Neural cell (in vitro differentiated cells): ENCODE measurements at regions not wholly inside any gene's neighbourhood (a gene's known extent, or its start where the extent isn't known, plus 50 kb on each side); places are given as distances from the start of the nearest gene placed in this dataset.
"Not testable (repeated sequence)": the region's sequence is repeated elsewhere in the genome, so short reads cannot be mapped to it uniquely, and the experiment has no call there.

Source experiments
- H2AFZ ChIP-seq: fragments of 200-600, 300-800 bp; sonication (generic), shearing (Covaris generic); 2 replicates; pipeline ENCODE4 v1.6.0; 2014; ENCODE audit warnings: low read depth, mild to moderate bottlenecking, antibody characterized with exemption, low read length, moderate library complexity
- H3F3A ChIP-seq: fragments of 200-600 bp; shearing (Covaris generic); 2 replicates; pipeline ENCODE4 v1.6.1; 2016; ENCODE audit warnings: mild to moderate bottlenecking, moderate library complexity, mixed read lengths, antibody characterized with exemption, low read length; ENCODE audit not compliant: insufficient read depth, poor library complexity, severe bottlenecking
- H3K27ac ChIP-seq: fragments of 200-600, 300-800 bp; sonication (generic), shearing (Covaris generic); 2 replicates; pipeline ENCODE4 v1.5.1; 2014; ENCODE audit warnings: mild to moderate bottlenecking, low read length, moderate library complexity
- H3K27me3 ChIP-seq: fragments of 300-800, 200-600 bp; sonication (generic), shearing (Covaris generic); 2 replicates; pipeline ENCODE4 v1.6.0; 2014; ENCODE audit warnings: mild to moderate bottlenecking, low read depth, low read length, moderate library complexity; ENCODE audit not compliant: insufficient read depth
- H3K36me3 ChIP-seq: fragments of 300-800, 200-600 bp; sonication (generic), shearing (Covaris generic); 2 replicates; pipeline ENCODE4 v1.5.1; 2014; ENCODE audit warnings: mild to moderate bottlenecking, antibody characterized with exemption, low read length, moderate library complexity; ENCODE audit not compliant: insufficient read depth
- H3K4me2 ChIP-seq: fragments of 300-800, 200-600 bp; sonication (generic), shearing (Covaris generic); 2 replicates; pipeline ENCODE4 v1.6.0; 2014; ENCODE audit warnings: mild to moderate bottlenecking, low read length
- H3K4me3 ChIP-seq: fragments of 300-800, 200-600 bp; sonication (generic), shearing (Covaris generic); 2 replicates; pipeline ENCODE4 v1.5.1; 2014; ENCODE audit warnings: mild to moderate bottlenecking, low read length, moderate library complexity
- H3K79me2 ChIP-seq: fragments of 200-600 bp; shearing (Covaris generic); replicated peaks from 2 replicates; pipeline ENCODE4 v1.6.0; 2014; ENCODE audit warnings: mild to moderate bottlenecking, low read length, moderate library complexity; ENCODE audit not compliant: insufficient read depth
- H3K9ac ChIP-seq: fragments of 300-800, 200-600 bp; sonication (generic), shearing (Covaris generic); 2 replicates; pipeline ENCODE4 v1.6.1; 2016; ENCODE audit warnings: mild to moderate bottlenecking, low read length, mixed read lengths
- H3K9me2 ChIP-seq: fragments of 200-600 bp; shearing (Covaris generic); 2 replicates; pipeline ENCODE4 v1.6.1; 2016; ENCODE audit warnings: mild to moderate bottlenecking, low read length, mixed read lengths; ENCODE audit not compliant: insufficient read depth
- H3K9me3 ChIP-seq: fragments of 200-600, 300-800 bp; sonication (generic), shearing (Covaris generic); 2 replicates; pipeline ENCODE4 v1.6.1; 2016; ENCODE audit warnings: mild to moderate bottlenecking, mixed run types, low read length, moderate library complexity, mixed read lengths
- H4K20me1 ChIP-seq: fragments of 200-600 bp; shearing (Covaris generic); 2 replicates; pipeline ENCODE4 v1.6.1; 2016; ENCODE audit warnings: mild to moderate bottlenecking, mixed run types; ENCODE audit not compliant: insufficient read depth
- CTCF ChIP-seq: fragments of 450-650 bp; IDR thresholded peaks from 2 replicates; pipeline ENCODE4 v1.5.1; 2014; ENCODE audit warnings: antibody characterized with exemption, mild to moderate bottlenecking, moderate library complexity; ENCODE audit not compliant: poor library complexity, severe bottlenecking
- EP300 ChIP-seq: fragments of 450-650 bp; conservative IDR thresholded peaks from 2 replicates; pipeline ENCODE4 v1.6.1; 2014; ENCODE audit warnings: antibody characterized with exemption, mild to moderate bottlenecking, moderate library complexity; ENCODE audit not compliant: poor library complexity, severe bottlenecking
- EZH2 ChIP-seq: fragments of 200-600, 300-800 bp; shearing (Covaris generic), sonication (generic); IDR thresholded peaks from 2 replicates; pipeline ENCODE4 v1.6.1; 2014; ENCODE audit warnings: antibody characterized with exemption, low read length, borderline replicate concordance, mild to moderate bottlenecking; ENCODE audit not compliant: insufficient read depth, poor library complexity, severe bottlenecking
- MXI1 ChIP-seq: fragments of 450-650 bp; conservative IDR thresholded peaks from 2 replicates; pipeline ENCODE4 v1.6.1; 2014; ENCODE audit warnings: antibody characterized with exemption, mild to moderate bottlenecking; ENCODE audit not compliant: poor library complexity, severe bottlenecking
- POLR2AphosphoS5 ChIP-seq: IDR thresholded peaks from 2 replicates; pipeline ENCODE4 v1.6.1; 2012
- RAD21 ChIP-seq: fragments of 450-650 bp; conservative IDR thresholded peaks from 2 replicates; pipeline ENCODE4 v1.6.1; 2014; ENCODE audit warnings: antibody characterized with exemption, mild to moderate bottlenecking, moderate library complexity
- REST ChIP-seq: IDR thresholded peaks from 2 replicates; pipeline ENCODE4 v1.6.1; 2012; ENCODE audit warnings: borderline replicate concordance
- SMC3 ChIP-seq: fragments of 450-650 bp; conservative IDR thresholded peaks from 2 replicates; pipeline ENCODE4 v1.6.1; 2014; ENCODE audit warnings: antibody characterized with exemption, mild to moderate bottlenecking, moderate library complexity; ENCODE audit not compliant: poor library complexity
- TAF1 ChIP-seq: IDR thresholded peaks from 2 replicates; pipeline ENCODE4 v1.6.1; 2012; ENCODE audit warnings: low read depth

GRCh38 chr5:2863133-2863532 is 111.7 kb upstream of the IRX2 start:
- Histone ChIP-seq H3K36me3 (no peaks in the 10 kb centered on the region), H3K9me2 (no peaks in the 10 kb centered on the region), H3K4me2 (no peak overlapping the region), H3K27ac (no peak overlapping the region), H2AFZ (no peak overlapping the region), H3K9me3 (no peaks in the 10 kb centered on the region), H3K27me3 (no peaks in the 10 kb centered on the region), H4K20me1 (no peaks in the 10 kb centered on the region), H3F3A (no peaks in the 10 kb centered on the region), H3K4me3 (no peak overlapping the region), H3K9ac (no peak overlapping the region), H3K79me2 (no peaks in the 10 kb centered on the region)
- no peak for TF ChIP-seq EZH2
- TF ChIP-seq CTCF, result no peak
- no peak for TF ChIP-seq EP300
- TF ChIP-seq TAF1, result no peak
- no peak for TF ChIP-seq POLR2AphosphoS5
- no peak for TF ChIP-seq MXI1
- no peak for TF ChIP-seq SMC3
- TF ChIP-seq RAD21, result no peak
- TF ChIP-seq REST, result no peak

DNA sequence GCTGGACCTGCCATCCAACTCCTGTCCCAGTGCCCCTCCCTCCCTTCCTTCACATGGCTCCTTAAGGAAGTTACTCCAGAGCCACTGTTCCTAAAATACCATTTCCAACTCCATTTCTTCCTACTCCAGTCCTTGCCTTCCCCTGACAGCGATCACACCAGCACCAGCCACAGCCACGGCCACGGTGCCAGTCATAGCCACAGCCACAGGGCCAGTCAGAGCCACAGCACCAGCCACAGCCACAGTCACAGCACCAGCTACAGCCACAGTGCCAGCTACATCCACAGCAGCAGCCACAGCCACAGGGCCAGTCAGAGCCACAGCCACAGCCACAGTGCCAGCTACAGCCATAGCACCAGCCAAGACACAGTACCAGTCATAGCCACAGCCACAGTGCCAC is 110.7 kb upstream of the IRX2 start:
- not testable (repeated sequence) for H3K4me3 ChIP-seq, H4K20me1 ChIP-seq, H3K9me3 ChIP-seq, H3K4me2 ChIP-seq, H3K27me3 ChIP-seq, H3K79me2 ChIP-seq, H3K9me2 ChIP-seq, H3K9ac ChIP-seq, H3F3A ChIP-seq, H3K36me3 ChIP-seq, H3K27ac ChIP-seq, H2AFZ ChIP-seq

DNA sequence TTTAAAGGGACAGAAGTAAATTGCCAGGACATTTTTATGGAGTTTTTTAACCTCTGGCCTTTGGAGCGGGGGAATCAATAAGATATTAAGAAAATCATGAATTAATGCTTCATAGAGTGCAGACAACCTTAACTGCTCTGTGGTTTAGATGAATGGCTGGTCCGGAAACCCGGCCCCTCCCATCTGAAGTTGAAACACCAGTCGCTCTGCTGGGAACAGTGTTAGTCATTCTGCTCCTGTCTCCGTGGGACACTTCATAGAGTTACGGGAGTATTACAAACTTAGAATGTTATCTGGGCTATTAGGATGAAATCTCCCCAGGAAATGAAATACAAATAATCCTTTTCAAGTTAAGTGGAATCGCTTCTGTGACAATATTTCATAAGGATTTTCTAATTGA is 110.1 kb upstream of the IRX2 start:
- no peaks in the 10 kb centered on the region for H3K36me3 ChIP-seq
- H3K4me3 ChIP-seq, result no peak overlapping the region
- H3K4me2 ChIP-seq, result no peak overlapping the region
- no peak overlapping the region for H2AFZ ChIP-seq
- H3K27me3 ChIP-seq, result no peaks in the 10 kb centered on the region
- no peaks in the 10 kb centered on the region for H3K9me3 ChIP-seq
- no peak for TF ChIP-seq REST
- TF ChIP-seq SMC3, result no peak
- TF ChIP-seq CTCF, result no peak
- TF ChIP-seq EP300, result no peak
- TF ChIP-seq RAD21, result no peak
- no peak for TF ChIP-seq MXI1
- no peak for TF ChIP-seq TAF1
- TF ChIP-seq EZH2, result no peak
- no peak for TF ChIP-seq POLR2AphosphoS5
- no peaks in the 10 kb centered on the region for H3K79me2 ChIP-seq
- no peak overlapping the region for H3K9ac ChIP-seq
- no peak overlapping the region for H3K27ac ChIP-seq
- H3F3A ChIP-seq, result no peaks in the 10 kb centered on the region
- no peaks in the 10 kb centered on the region for H3K9me2 ChIP-seq
- H4K20me1 ChIP-seq, result no peaks in the 10 kb centered on the region
